HG02763 (cell line): ENCODE measurements at regions not wholly inside any gene's neighbourhood (a gene's known extent, or its start where the extent isn't known, plus 50 kb on each side); places are given as distances from the start of the nearest gene placed in this dataset.

Source experiments
- ATAC-seq: cut with Tn5 transposase; IDR thresholded peaks from one replicate; pipeline ENCODE4 v1.9.1; 2021; ENCODE audit warnings: mild to moderate bottlenecking, moderate library complexity; ENCODE audit not compliant: unreplicated experiment

DNA sequence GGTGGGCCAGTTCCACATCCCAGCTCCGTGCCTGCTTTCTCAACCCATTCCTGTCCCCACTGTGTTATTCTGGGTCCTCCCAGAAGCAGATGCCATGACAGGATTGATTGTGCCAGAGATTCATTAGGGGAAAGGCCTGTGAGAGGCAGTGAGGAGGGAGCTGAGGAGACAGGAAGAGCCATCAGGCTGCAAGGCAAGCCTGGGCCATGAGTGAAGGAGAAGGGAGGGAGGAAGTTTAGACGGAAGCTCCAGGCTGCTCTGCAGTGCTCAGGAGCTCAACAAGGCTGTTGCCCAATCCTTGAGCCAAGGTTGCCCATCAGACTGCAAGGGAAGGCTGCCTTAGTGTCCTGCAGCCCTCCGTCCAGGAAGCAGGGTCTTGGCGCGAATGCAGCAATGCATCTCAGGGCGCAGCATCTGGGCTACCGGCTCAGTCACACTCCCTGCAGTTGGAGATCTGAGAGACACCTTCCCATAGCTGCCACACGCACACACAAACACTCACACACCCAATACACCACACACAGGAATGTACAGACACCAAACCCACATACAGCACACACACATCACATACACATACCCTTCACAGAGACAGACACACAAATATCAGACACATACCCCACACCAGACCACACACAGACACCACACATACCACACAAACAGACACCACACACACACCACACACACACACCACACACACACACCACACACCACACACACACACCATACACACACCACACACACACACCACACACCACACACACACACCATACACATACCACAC is 139.5 kb upstream of the NDUFV2 start:
- no peak for ATAC-seq

DNA sequence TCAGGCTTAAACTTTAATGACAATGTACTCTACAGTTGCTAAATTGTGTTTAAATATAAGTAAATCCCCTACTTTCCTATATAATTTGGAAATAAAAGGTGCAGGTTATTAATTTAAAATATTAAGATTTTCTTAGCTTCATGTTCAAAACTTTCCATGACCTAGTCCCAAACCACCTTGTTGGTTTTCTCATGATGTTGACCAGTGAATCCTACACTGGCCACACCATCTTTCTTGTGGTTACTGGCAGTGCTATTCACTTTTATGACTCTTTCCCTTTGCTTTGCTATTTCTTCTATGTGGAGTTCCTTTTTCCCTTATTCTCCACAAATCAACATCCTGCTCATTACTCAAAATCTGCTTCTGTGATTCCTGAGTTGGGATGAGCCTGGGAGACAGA is 138.6 kb upstream of the NDUFV2 start:
- no peak for ATAC-seq

DNA sequence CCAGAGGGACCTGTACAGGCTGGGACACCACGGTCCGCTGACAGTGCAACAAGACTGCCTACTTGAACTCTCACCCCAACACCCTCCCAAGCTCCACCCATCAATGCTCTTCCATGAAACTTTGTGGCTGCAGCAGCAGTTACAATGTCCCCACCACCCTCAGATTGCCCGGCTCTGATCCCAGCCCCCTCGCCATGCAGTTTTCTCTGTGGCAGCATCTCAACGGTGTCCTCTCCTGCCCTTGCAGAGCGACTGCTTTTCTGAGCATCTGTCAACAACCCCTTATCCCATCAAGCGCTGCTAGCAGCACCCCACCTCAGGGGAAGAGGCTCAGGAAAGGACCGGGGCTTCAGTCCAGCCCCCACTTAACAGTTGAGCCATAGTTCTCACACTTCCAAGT is 137.1 kb upstream of the NDUFV2 start:
- no peak for ATAC-seq

DNA sequence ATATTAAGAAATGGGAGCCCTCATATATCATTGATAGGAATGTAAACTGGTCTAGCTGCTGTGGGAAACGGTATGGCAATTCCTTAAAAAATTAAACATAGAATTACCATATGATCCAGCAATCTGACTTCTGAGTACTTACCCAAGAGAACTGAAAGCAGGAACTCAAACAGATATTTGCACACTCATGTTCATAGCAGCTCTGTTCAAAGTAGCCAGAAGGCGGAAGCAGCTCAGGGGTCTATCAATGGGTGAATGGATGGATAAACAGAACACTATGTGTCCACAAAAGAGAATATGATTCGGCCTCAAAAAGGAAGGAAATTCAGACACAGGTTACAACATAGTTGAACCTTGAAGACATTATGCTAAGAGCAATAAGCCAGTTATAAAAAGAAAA is 135.7 kb upstream of the NDUFV2 start:
- no peak for ATAC-seq

DNA sequence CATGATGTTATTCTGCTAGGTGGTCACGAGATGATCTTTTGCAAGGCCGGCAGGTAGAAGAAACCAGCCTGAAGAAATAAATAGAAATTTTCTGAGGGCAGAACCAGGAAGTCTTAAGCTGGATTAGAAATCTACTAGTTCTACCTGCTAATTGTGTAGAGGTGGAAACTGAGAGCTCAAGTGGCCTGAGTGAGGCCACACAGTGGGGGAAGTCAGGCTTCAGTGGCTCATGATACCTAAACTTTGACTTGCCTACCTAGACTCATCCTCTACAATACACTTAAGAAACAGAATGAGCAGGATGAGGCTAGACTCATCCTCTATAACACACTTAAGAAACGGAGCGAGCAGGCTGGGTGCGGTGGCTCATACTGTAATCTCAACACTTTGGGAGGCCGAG is 134.9 kb upstream of the NDUFV2 start:
- ATAC-seq: no peak

DNA sequence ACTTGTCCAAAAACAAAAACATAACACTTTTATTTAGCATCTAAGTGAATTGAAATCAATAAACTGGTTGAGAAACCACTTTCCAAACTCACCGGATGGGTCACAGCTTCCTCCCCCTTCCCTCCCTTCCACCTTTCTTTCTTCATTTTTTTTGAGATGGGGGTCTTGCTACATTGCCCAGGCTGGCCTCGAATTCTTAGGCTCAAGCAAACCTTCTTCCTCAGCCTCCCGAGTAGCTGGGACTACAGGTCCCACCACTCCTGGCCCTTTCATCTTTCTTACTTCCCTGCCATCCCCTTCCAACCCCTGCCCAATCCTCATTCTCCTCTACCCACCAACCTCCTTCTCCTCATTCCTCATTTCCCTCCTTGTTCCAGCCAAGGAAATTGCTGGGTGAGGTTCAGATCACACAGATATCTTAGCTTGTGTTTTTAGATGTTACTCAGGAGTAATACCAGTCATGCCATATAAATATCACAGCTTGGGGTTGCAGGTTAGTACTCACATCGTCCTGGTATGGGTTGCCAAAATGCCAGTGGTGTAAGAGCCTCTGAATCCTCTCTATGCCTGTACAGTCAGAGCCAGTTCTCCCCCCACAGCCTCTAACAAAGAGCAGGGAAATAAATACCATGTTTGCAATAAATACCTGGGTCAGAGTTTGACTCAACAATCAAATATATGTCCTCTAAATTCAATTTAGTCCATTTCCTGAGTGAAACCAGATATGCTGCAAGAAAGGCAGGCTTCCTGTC is 132.7 kb upstream of the NDUFV2 start:
- ATAC-seq: no peak

DNA sequence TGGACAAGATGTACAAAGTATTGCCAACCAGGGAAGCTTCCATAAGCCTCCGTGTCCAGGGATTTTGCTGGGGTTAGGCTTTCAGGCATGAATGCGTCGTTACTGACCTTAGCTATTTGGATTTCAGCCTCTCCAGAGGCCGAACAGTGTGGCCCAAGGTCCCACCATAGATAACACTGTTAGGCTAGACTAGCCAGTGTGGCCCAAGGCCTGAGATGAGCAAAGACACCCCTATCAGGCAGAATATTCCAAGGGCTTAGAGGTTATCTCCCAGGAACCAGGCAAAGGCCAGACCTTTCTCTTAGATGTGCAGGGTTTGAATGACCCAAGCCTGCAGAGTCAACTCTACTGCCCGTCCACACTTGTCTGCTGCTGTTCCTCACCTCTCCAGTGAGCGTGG is 131.7 kb upstream of the NDUFV2 start:
- no peak for ATAC-seq

DNA sequence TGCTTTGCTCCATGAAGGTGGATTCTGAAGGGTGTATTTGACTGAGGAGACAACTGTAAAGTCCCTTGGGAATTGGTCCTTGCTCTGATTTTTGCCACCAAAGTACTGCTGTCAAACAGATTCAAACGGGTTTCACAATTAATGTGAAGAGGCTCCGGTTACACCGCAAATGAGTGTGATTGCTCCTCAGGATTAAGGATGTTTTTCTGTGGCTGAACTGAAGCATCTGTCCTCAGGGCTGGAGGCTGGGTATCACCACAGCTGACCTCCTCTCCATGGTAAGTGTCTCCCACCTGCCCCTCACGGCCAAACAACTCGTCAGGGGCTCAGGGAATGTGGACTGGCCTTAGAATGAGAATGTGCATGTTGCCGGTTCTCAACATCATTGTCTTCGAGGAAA is 130.4 kb upstream of the NDUFV2 start:
- no peak for ATAC-seq

DNA sequence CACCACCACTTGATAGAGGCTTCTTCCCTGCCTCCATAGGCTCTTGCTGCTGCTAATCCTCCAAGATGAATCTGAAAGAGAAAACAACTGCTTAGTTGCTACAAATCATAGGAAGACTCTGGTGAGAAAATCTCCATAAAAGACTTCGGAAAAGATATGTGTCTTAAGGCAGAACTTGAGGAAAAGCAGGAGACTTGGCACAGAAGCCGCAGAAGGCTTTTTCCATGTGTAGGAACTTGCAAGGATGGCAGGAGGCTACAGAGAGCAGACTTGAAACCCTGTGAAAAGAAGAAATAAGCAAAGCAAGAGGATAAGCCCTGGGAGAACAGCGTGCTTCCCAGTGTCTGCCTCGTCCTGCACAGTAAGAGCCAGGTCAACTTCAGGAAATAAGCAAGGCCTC is 128.2 kb upstream of the NDUFV2 start:
- ATAC-seq: no peak

DNA sequence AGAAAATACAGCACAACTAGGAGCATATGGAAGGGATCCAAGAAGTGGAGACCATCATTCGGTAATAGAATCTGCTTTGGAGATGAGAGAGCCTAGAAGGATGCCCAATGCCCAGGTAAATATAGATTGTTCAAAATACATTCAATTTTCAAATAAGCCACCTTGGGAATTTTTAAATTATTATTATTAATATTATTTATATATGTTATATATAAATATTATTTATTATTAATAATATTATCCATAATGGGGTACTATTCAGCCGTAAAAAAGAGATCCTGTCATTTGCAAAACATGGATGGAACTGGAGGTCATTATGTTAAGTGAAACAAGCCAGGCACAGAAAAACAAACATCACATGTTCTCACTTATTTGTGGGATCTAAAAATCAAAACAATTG is 127.8 kb upstream of the NDUFV2 start:
- ATAC-seq: no peak

DNA sequence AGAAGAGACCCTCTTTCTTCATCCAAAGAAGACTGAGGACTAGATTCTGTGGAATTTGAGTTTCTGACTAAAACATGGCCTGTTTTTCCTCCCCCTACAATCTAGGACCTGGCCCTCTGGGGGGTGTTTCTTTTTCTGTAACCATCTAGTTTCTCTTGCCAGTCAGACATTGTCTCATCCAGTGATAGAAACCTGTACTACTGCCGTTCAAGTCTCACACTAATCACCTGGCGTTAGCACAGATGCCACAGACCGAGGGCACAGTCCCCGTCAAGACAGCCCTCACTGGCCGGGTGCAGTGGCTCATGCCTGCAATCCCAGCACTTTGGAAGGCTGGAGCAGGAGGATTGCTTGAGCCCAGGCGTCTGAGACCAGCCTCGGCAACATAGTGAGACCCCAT is 126.9 kb upstream of the NDUFV2 start:
- no peak for ATAC-seq

DNA sequence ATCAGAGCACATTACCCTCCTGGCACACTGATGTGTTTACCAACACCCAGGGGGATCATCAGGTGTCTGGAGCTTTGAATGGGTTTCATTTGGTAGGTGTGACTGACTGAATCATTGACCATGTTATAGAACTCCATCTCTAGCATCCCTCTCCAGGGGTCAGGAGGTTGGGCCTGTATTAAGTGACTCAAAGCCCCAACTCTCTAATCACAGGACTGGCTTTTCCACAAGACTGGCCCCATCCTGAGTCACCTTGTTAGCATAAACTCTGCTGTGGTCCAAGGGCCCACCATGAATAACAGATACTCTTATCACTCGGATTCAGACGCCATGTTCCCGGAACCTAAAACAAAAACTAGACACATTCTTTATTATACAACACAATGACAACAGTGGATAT is 125.9 kb upstream of the NDUFV2 start:
- ATAC-seq: no peak

DNA sequence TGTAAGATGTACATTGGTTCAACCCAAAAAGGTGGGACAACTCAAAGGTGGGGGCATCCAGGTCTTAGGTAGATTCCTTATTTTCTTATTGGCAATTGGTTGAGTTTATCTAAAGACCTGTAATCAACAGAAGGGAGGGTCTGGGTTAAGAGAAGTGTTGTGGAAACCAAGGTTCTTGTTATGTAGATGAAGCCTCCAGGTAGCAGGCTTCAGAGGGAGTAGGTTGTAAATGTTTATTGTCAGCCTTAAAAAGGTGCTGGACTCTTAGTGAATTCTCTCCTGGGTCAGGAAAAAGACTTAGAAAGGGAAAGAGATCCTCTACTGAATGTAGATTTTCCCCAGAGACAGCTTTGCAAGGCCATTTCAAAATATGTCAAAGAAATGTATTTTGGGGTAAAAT is 125.3 kb upstream of the NDUFV2 start:
- ATAC-seq: no peak

DNA sequence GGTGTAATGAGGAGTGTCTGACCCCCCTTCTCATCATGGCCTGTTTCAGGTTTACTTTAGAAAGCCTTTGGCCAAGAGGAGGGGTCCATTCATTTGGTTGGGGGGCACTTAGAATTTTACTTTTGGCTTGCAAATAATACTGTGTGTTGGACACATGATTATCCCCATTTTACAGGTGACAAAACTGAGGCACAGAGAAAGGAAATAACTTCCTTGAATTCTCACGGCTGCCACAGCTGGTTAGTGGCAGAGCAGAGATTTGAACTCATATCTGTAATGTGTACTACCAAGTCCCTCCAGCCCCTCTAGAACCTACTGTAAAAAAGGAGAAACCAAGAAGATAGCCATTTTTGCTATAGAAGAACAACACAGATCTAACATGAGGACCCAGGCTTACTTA is 124.8 kb upstream of the NDUFV2 start:
- no peak for ATAC-seq

DNA sequence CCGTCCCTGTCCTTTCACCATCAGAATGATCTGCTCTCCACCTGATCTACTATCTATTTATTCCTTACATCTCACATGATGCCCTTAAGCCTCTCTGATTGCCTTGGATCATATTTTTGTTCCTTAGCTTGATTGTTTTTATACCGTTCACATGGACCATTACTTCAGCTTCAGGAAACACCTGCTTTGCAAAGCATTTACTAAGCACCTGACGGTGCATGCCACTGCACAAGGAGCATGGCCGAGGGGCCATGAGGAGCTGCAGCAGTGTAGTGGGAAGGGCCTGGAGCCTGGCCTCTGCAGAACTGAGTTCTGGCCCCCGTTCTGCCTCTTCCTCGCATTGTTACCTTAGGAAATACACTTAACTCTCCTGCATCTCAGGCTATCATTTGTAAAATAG is 124.1 kb upstream of the NDUFV2 start:
- ATAC-seq: no peak

DNA sequence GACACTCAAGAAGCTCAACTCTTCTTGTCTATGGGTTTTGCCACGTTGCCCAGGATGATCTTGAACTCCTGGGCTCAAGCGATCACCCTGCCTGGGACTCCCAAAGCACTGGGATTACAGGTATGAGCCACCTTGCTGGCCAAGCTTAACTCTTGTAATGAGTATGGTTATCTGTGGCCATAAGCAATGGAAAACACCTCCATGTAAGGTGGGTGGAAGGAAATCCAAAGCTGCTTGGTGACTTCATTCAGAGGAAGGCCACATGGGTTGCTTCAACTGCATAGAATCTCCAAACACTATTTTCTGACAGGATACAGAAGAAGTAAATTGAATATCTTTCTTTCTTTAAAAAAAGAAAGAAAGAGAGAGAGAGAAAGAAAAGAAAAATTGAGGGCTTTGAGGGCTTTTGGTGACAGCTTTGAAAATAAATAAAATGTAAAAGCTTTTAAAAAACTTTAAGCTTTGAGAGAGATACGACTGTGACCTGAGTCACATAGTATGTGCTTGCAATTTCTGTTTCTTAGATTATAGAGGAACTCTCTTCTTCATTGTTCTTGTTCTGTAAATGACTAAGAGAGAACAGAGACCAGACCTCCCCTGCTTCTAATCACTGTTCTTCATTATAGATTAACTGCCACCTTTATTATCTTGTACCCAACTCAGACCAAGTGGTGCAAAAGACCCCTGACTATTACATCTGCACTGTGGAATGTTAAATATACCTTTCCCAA is 123.1 kb upstream of the NDUFV2 start:
- ATAC-seq: no peak

DNA sequence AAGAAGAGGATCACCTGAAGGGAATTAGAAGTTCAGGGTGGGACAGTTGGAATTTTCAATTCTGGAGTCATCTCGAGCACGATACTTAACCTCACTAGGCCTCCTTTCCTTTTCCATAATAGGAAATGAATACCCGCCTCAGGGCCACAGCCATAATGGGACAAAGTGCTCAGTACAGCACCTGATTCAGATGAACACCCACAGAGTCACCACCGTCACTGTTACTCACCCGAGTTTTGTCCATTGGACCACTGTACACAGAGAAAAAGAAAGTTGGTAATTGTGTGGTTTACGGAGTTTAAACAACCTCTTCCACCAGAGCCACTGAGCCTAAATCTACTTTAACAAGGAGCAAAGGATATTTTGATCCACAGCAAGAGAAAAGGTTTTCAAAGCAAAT is 122.0 kb upstream of the NDUFV2 start:
- no peak for ATAC-seq

DNA sequence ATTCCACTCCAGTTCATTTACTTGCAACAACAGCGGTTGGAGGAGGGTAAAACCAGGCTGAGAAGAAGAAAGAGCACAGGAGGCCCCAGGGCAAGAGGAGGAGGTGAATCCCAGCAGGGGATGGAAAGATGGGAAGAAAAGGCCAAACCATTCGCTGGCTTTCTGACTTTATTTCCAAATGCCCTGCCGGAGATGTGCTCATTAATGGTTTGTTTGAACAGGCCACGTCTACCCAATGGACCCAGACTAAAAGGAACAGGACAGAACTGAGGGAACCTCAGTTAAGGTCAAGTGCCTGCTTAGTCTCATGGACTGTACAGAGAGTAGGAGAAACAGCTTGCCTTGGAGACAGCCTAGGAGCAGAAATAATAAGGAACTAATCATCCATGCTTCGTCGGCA is 121.6 kb upstream of the NDUFV2 start:
- no peak for ATAC-seq

DNA sequence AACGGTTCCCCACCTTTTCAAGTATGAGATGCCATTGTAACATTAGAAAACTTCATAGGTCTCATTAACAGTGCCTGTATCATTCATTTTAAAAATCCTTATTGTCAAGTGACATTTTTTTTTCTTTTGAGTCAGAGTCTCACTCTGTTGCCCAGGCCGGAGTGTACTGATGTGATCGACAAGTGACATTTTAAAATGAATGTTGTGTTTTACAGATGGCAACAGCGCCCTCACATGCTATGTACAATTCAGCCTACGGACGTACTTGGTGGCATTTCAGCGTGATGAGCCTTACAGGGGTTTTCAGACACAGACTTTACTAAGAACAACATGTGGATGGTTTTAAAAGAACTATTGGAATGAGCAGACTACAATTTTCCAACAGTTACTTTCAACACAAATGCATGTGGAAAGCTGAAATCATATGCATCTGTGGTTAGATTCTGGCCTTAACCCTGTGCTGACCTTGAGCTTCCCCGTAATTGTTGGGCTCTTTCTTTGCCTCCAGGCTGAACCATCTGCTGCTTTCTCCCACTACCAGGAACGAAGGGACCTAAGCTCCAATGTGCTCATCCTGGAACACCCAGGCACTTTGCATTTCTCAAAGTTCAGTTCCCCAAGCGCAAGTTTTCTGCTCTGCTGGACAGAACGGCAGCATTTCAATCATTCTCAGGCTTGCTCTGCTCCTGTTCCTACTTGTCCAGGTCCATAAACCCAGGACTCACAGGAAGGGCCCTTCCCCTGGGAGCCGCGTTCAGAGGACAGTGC is 119.9 kb upstream of the NDUFV2 start:
- no peak for ATAC-seq

DNA sequence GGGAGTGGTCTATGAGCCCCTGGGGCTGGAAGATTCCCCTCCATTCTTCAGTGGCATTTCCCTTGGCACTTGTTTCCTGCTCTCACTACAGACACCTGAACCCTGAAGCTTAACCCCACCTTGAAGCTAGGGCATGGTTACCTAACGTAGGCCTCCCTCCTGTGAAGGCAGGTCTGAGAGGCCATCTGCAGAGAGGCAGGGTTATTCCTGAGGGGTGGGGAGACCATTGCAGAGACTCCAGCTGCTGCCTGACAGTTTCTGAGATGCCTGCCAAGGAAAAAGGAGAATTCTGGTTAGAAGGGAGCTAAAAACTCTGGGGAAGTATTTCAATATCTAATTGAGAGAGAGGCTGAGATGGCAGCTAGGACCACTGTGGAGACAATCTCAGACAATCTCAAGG is 119.3 kb upstream of the NDUFV2 start:
- no peak for ATAC-seq

DNA sequence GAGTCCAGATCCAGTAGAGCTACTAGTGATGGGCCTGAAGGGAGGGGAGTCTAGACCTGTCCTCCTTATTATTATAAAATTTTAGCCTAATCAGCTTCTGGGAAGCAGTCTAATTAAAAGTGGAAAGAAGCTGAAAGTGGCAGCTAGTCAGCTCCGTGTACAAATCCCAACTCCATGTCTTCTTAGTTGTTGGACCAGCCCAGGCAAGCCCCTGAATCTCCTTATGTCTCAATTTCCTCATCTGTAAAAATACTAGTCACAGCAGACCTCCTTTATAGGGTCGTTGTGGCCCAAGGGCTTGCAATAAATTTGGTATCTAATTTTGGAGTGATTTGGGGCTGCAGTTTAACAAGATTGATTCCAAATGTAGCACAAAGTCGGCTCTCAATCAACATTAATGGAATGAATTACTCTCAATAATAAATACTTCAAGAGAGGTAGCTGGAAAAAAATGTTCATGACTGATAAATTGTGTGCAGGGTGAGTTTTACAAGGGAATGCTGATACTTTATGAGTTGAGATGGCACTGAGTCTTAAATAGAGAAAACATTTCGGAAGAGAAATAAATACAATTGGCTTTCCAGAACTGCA is 118.3 kb upstream of the NDUFV2 start:
- no peak for ATAC-seq
